Esophagus mucosa (tissue), 1 donor: ENCODE measurements at regions not wholly inside any gene's neighbourhood (a gene's known extent, or its start where the extent isn't known, plus 50 kb on each side); places are given as distances from the start of the nearest gene placed in this dataset.
A peak's percentile ranks its signal among the peaks of the same experiment; 100 is the strongest.

Experiments used
- ATAC-seq: fragments of 200-7000 bp; cut with Tn5 transposase; one replicate; pipeline ENCODE4 v1.9.1; 2020
- donor health status: DM: yes; HTN: yes; CAD: no.

- no peak for ATAC-seq
These were observed 360.6 kb downstream of the PLK2 start for GRCh38 chr5:58099257-58099656.

DNA sequence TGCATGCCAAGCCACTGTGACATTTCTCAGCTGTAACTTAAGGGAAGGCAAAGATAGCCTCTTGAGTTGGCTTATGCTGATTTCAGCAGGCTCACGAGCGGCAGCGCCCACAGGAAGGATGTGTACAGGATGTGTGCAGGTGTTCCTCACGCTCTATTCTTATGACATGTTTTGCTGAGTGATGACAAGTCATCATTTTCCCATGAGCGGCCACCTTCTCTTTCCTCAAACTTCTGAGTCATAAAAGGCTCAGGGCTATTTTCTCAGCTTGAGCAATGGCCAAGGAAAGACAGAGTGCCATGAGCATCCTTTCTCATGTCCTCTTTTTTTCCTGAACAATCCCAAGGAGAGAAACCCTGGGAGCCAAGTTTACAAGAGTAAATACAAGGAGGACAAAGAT lies 365.9 kb downstream of the PLK2 start:
- peak; percentile 94 for ATAC-seq

- ATAC-seq: peak; percentile 66
These were observed 369.2 kb downstream of the PLK2 start for GRCh38 chr5:58090704-58091103.

- ATAC-seq: peak; percentile 32
These were observed 370.9 kb downstream of the PLK2 start for GRCh38 chr5:58088941-58089340.

GRCh38 chr5:58087905-58088304 lies 372.0 kb downstream of the PLK2 start:
- ATAC-seq: no peak

DNA sequence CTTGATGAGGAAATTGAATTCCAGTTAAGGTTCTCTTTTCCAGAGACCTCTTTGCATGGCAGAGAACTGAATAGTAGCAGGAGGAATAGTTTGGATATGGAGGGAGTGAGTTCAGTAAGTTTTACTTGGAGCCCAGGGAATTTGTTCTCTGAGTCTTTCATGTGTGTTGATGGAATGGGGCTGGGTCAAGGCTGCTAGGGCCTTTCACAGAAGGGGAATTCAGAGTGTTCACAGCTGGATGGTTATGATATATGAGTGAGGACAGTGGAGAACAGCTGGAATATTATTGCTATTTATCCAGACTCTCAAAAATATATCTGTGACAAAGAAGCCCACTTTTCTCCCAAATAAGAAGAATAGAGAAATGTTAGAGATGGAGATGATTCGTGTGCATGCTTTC lies 372.8 kb downstream of the PLK2 start:
- no peak for ATAC-seq

- ATAC-seq: no peak
These were observed 374.1 kb downstream of the PLK2 start for GRCh38 chr5:58085800-58086199.

GRCh38 chr5:58081435-58081834 lies 378.5 kb downstream of the PLK2 start:
- no peak for ATAC-seq

- peak; percentile 43 for ATAC-seq
These were observed 379.3 kb downstream of the PLK2 start for GRCh38 chr5:58080573-58080972.

DNA sequence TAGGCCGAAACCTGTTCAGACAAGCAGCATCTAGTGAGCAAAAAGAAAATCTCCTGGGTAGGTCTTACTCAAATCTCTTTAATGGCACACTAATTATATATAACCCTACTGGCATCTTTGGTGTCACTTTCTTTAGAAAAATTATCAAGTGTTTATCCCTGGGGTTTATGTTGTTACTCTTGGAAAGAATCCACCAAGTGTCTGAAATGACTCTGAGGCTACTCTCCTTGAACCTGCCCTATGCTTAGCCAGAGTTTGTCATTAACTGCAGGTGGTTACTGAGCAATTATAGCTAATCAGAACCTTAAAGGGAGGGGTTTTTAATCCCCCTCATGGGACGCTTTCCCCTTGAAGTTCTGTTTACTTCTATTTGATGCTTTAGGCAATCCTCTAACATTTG lies 381.9 kb downstream of the PLK2 start:
- ATAC-seq: peak; percentile 29

DNA sequence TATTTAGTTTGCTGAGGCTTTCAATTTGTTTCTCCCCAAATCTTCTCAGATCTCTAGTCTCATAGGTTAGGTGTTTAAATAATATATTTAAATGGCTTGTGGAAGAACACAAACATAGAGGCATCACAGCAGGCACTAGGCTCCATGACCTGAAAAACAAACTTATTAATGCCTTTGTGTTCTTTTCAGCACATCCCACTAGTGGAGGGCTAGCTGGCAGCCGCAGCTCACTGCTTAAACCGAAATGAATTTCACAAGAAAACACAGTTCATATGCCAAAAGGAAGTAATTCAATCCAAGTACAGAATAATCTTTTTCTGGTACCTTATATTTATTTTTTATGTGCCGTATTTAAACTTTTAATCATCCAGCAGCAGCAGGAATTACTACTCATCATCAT lies 382.5 kb downstream of the PLK2 start:
- ATAC-seq: no peak

DNA sequence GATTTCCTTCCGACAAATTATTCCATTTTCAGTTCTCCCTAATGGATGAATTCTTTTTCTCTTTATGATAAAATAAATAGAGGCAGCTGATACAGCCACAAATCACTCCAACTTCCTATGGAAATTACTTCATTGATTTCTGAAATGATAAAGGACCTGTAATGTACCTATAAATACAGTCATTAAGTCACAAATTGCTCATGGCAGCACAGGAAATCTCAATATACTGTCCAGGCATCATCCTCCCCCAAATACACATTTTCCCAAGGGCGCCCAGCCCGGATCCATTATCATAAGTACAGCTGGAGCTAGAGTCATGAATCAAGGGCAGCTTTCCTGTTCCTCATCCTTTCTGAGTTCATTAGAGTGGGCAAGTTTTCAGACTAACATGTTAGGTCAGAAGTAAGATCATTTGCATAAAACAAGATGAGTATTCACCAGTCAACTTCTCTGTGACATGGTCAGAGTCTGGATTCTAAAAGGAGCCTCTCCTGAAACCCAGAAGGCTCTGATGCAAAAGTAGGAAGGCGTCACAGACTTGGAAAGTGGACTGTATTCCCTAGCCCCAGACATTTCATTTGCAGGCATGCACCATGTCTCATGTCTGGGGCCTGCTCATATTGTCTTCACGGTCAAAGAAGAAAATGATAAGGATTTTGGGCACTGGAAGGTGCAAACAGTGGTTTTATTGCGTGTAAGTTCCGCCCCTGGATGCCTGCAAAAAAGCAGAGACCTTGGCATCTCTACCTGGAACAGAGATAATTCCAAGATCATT lies 383.2 kb downstream of the PLK2 start:
- no peak for ATAC-seq

GRCh38 chr5:58075907-58076306 lies 384.0 kb downstream of the PLK2 start:
- no peak for ATAC-seq

DNA sequence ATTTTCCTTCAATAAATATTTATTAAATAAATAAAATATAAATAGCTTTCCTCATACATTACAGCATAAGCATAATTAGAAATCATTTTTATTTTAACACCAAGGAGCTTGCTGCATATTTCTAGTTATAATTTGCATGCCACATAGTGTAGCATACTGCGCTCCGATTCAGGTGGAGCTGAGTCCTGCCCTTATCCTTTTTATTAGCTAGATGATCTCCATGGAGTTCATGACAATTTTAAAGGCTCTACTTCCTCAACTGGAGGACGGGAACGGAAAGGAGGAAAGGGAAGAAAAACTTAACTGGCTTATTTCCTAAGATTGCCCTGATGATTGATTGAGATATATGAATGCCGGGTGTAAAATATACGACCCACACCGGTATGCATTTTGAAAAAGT lies 385.2 kb downstream of the PLK2 start:
- ATAC-seq: no peak

- ATAC-seq: no peak
These were observed 385.7 kb downstream of the PLK2 start for GRCh38 chr5:58074222-58074621.

- no peak for ATAC-seq
These were observed 386.6 kb downstream of the PLK2 start for GRCh38 chr5:58073243-58073642.

- ATAC-seq: no peak
These were observed 387.5 kb downstream of the PLK2 start for GRCh38 chr5:58072300-58072965.

DNA sequence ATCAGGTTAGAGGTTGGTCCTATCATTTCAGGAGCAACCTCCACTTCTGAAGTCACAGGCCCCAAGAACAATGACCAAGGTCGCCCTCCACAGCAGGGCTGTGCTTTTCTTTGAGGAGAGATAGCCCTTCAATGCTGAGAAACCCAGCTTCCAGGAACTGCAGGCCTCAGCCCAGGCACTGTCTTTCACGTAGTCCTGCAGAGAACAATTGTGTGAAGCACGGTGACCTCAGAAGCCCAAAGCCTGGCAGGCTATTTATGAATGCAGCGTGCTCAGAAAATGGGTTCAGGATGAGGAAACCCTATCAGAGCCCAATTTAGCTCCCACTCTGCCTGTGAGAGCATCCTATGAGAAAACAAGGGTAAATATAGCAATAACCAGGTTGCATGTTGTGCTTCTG lies 388.3 kb downstream of the PLK2 start:
- ATAC-seq: no peak

GRCh38 chr5:58069846-58070245 lies 390.0 kb downstream of the PLK2 start:
- ATAC-seq: peak; percentile 37

GRCh38 chr5:58069016-58069705 lies 390.7 kb downstream of the PLK2 start:
- no peak for ATAC-seq

GRCh38 chr5:58066557-58066956 lies 393.3 kb downstream of the PLK2 start:
- ATAC-seq: no peak

- no peak for ATAC-seq
These were observed 393.8 kb downstream of the PLK2 start for GRCh38 chr5:58066076-58066475.

DNA sequence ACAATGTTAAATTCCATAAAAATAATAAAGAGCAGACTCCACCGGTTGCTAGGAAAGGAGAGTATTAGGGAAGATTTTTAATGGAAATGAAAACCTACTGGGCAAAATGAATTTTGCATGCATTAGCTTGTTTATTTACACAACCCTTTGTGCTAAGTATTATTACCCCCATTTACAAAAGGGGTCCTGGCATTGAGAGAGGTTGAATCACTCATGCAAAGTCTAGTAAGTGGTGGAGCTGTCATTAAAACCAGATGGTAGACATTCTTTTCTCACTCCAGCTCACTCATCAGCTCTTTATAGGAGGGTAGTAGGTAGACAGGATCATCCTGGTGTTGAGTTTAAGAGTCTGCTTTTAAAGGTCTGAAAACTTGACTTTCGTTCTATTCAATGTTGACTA lies 395.1 kb downstream of the PLK2 start:
- ATAC-seq: no peak

DNA sequence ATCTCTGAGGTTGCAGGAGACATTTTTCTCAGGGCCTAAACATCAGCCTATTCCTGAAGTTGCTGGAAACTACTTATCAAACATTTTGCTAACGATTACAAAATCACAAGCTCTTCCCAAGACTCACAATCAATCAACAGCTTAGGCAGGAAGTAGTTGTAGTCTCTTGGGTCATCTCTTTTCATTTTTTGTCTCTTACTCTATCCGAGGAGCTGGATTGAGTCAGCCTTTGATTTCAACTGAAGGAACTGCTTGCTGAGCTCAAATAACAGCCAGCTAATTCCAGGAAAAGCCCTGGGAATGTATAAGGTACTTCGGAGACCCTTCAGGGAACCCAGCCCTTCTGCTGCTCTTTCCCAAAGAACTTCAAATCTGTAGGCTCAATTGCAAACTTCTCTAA lies 398.9 kb downstream of the PLK2 start:
- ATAC-seq: no peak
